ENCODE measurements at regions not wholly inside any gene's neighbourhood (a gene's known extent, or its start where the extent isn't known, plus 50 kb on each side); places are given as distances from the start of the nearest gene placed in this dataset.

DNA sequence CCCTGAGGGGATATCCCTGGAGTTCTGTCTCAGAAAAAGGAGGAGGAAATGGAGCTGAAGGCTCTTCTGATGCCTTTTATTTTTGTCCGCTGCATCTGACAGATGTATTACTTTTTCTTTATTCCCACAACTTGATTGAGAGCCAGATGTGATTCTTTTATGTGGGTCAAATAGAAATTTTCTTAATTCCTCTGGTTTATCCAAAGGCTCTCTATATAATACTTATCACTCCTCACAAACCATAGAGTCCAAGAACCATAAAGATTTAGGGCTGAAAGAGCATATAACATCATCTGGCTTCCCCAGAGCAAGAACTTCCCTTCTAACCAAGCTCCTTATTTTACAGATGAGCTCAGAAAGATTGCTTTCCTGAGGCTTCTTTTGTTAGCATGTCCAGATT is 756.7 kb upstream of the FAM241A start:
- H3K4me3 ChIP-seq, result no peak overlapping the region
- no peak for DNase-seq (ENCODE audit: low spot score)
- H3K27ac ChIP-seq, result no peak overlapping the region
- TF ChIP-seq, protein P1, sequence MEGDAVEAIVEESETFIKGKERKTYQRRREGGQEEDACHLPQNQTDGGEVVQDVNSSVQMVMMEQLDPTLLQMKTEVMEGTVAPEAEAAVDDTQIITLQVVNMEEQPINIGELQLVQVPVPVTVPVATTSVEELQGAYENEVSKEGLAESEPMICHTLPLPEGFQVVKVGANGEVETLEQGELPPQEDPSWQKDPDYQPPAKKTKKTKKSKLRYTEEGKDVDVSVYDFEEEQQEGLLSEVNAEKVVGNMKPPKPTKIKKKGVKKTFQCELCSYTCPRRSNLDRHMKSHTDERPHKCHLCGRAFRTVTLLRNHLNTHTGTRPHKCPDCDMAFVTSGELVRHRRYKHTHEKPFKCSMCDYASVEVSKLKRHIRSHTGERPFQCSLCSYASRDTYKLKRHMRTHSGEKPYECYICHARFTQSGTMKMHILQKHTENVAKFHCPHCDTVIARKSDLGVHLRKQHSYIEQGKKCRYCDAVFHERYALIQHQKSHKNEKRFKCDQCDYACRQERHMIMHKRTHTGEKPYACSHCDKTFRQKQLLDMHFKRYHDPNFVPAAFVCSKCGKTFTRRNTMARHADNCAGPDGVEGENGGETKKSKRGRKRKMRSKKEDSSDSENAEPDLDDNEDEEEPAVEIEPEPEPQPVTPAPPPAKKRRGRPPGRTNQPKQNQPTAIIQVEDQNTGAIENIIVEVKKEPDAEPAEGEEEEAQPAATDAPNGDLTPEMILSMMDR (IDR thresholded peaks at IDR 0.05), result no peak

DNA sequence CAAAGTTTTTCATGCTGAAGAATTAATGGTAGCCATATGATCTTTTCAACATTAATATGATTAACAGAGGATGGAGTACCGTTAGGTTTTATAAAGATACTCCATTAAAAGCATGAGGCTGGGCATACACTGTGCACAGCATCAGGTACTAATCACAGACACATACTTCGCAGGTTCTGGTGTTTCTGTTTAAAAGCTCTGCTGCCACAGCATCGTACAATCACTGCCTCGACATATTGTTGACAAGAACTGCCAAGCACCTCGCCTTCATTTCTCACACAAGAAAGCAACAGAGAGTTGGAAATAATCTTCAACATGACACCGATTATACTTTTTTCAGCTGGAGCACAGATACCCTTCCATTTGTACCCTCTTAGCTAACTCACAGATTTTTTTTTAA is 753.4 kb upstream of the FAM241A start:
- TF ChIP-seq, protein P1 (IDR thresholded peaks at IDR 0.05), result no peak
- DNase-seq (ENCODE audit: low spot score), result no peak
- H3K4me3 ChIP-seq, result no peak overlapping the region
- no peak overlapping the region for H3K27ac ChIP-seq

DNA sequence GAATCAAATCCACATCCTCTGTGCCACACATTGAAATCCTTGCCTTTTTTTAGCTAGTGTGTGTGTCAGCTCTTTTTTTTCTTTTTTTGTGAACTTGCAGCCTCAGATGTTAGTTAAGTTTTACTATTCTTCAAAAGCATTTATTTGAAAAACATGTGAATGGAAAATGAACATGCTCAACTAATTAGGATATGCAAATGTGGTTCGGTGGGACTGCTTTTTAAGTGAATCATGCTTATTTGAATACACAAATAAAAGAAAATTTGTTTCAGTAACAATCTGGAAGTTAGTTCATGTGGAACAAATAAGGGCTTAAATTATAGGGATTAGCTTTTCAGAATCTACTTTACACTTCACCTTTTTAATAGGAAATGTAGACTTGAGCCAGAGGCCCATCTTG is 751.5 kb upstream of the FAM241A start:
- Histone ChIP-seq H3K27ac (no peak overlapping the region), H3K4me3 (no peak overlapping the region)
- TF ChIP-seq, protein P1 (IDR thresholded peaks at IDR 0.05), result no peak
- no peak for DNase-seq (ENCODE audit: low spot score)

DNA sequence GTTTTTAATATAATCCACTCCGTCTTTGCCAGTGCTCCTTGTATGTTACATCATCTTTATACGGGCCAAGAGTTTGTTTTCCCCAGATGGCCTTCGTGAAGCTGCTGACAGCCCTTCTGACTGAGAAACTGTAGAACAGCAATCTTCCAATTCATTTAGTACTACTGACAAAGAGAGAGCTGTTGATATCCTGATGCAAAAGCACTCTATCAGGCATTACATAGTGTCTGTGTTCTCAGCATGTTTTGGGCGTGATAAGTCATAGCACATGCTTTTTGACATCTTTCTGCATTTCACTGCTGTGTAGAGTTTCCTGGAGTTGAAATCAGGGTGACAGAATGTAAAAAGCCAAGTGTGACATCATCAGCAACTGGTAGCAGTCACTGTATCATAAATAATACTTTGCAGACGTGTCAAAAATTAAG is 746.3 kb upstream of the FAM241A start:
- TF ChIP-seq, protein P1 (IDR thresholded peaks at IDR 0.05), result no peak
- DNase-seq (ENCODE audit: low spot score), result no peak
- no peak overlapping the region for H3K27ac ChIP-seq
- no peak overlapping the region for H3K4me3 ChIP-seq

DNA sequence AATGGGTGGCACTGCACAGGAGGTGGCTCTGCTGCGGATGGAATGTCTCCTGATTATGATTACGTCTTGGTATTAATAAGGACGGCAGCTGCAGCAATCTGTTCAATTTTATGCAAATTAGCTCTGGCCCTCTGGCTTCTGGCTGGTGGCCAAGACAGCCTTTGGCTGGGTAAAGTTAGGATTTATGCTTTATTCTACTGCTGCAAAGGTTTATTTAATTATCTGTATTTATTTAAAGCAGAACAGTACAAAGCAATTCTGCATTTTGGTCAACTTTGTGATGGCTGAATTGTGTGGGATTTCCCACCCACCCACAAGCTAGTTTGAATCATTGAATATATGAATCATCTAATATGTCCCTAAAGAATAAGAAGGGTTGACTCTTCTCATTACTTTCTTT is 745.6 kb upstream of the FAM241A start:
- TF ChIP-seq, protein P1 (IDR thresholded peaks at IDR 0.05), result no peak
- Histone ChIP-seq H3K27ac (no peak overlapping the region), H3K4me3 (no peak overlapping the region)
- DNase-seq (ENCODE audit: low spot score), result no peak

DNA sequence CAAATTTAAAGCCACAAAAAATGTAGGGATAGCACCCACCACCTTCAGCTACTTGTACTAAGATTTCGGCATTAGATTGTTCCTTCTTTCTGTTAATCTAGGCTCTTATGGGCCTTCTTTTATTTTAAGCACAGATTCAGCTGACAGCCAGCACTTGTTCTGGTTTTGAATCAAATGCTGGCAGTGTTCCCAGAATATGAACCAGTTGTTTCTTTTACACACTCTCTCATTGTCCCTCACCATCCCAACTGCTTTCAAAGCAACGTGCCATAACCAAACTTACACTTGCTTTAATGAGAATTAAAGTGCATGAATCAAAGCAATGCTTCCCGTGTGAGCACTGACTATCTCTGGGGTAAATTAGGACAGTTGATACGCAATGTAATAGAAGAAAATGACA is 744.5 kb upstream of the FAM241A start:
- no peak overlapping the region for H3K4me3 ChIP-seq
- DNase-seq (ENCODE audit: low spot score), result no peak
- no peak overlapping the region for H3K27ac ChIP-seq
- TF ChIP-seq, protein P1 (IDR thresholded peaks at IDR 0.05), result no peak

DNA sequence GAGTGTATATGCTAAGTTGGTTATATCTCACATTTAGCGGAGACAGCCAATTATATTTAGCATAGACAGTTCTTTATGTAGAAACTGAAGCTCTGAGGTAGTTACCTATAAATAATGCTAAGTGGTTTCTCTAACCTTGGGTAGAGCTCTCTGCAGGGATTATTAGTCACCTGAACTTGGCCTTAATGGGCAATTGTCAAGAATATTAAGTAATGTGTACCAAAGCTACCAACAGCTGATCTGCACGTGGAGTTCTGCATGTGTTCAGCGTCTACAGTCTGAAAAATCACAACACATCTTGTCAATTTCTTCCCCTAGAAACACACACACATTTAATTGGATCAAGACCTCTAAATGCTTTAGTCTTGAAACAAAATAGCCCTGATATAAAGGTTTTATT is 740.6 kb upstream of the FAM241A start:
- Histone ChIP-seq H3K4me3 (no peak overlapping the region), H3K27ac (no peak overlapping the region)
- no peak for DNase-seq (ENCODE audit: low spot score)
- TF ChIP-seq, protein P1 (IDR thresholded peaks at IDR 0.05), result no peak
